ENCODE measurements at regions not wholly inside any gene's neighbourhood (a gene's known extent, or its start where the extent isn't known, plus 50 kb on each side); places are given as distances from the start of the nearest gene placed in this dataset.

DNA sequence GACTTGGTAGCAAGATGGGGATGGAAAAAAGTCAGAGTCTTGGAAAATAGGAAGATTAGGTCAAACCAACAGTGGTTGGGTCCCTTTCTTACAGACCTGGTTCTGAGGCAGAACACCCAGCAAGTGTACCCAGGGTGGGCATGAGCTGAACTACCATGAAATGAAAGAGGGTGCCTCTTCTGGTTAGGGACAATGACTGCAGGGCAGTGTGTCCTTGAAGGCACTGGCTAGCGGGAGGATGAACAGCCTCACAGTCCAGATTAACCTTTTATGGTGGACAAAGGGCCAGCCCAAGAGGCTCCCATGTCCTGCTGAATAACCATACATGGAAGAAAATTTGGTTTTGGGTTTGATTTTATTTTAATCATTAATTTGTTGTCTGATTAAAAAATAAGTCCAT lies 61.8 kb upstream of the CCDC85A start:
- TF ChIP-seq, protein P1, sequence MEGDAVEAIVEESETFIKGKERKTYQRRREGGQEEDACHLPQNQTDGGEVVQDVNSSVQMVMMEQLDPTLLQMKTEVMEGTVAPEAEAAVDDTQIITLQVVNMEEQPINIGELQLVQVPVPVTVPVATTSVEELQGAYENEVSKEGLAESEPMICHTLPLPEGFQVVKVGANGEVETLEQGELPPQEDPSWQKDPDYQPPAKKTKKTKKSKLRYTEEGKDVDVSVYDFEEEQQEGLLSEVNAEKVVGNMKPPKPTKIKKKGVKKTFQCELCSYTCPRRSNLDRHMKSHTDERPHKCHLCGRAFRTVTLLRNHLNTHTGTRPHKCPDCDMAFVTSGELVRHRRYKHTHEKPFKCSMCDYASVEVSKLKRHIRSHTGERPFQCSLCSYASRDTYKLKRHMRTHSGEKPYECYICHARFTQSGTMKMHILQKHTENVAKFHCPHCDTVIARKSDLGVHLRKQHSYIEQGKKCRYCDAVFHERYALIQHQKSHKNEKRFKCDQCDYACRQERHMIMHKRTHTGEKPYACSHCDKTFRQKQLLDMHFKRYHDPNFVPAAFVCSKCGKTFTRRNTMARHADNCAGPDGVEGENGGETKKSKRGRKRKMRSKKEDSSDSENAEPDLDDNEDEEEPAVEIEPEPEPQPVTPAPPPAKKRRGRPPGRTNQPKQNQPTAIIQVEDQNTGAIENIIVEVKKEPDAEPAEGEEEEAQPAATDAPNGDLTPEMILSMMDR (IDR thresholded peaks at IDR 0.05; ENCODE audit: insufficient read depth, low read length, poor library complexity, severe bottlenecking) = no peak
- no peak for TF ChIP-seq EZH2phosphoT487 (conservative IDR thresholded peaks at IDR 0.05; ENCODE audit: low read length)
